LNCaP clone FGC (cell line): ENCODE measurements at regions not wholly inside any gene's neighbourhood (a gene's known extent, or its start where the extent isn't known, plus 50 kb on each side); places are given as distances from the start of the nearest gene placed in this dataset.

ENCODE experiments used
- DNase-seq: peaks from one replicate; pipeline ENCODE4 v3.0.0-alpha.2; 2011; ENCODE audit warnings: low read depth
- H3K4me3 ChIP-seq: 2 replicates; pipeline ENCODE4 v1.5.1; 2011; ENCODE audit warnings: mild to moderate bottlenecking, low read depth, low read length, control low read depth
- TF ChIP-seq, protein P1 (sequence below): IDR thresholded peaks from 2 replicates; pipeline ENCODE4 v1.5.1; 2012; ENCODE audit warnings: mild to moderate bottlenecking; ENCODE audit not compliant: control insufficient read depth, insufficient read depth; ENCODE audit errors: extremely low read depth

DNA sequence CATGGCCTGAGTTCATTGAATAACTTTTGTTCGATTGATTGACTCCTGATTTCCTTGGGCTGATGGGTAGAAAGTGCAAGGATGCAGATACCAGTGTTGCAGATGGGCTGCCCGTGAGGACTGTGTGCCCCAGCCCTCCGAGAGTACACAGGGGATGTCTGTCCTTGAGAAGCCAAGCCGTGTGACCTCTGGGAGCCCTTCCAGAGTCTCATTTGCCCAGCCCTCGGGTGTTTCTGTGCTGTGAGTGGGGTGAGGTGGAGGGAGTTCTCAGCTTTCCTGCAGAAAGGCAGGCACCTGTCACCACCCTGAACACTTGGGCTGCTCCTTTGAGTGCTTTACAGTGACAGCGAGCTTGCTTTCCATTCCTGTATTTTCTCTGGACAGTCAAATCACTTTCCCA, 96.4 kb upstream of the CACNA1E start:
- DNase-seq, result no peak
- TF ChIP-seq, protein P1, sequence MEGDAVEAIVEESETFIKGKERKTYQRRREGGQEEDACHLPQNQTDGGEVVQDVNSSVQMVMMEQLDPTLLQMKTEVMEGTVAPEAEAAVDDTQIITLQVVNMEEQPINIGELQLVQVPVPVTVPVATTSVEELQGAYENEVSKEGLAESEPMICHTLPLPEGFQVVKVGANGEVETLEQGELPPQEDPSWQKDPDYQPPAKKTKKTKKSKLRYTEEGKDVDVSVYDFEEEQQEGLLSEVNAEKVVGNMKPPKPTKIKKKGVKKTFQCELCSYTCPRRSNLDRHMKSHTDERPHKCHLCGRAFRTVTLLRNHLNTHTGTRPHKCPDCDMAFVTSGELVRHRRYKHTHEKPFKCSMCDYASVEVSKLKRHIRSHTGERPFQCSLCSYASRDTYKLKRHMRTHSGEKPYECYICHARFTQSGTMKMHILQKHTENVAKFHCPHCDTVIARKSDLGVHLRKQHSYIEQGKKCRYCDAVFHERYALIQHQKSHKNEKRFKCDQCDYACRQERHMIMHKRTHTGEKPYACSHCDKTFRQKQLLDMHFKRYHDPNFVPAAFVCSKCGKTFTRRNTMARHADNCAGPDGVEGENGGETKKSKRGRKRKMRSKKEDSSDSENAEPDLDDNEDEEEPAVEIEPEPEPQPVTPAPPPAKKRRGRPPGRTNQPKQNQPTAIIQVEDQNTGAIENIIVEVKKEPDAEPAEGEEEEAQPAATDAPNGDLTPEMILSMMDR, result no peak
- H3K4me3 ChIP-seq, result no peak overlapping the region

DNA sequence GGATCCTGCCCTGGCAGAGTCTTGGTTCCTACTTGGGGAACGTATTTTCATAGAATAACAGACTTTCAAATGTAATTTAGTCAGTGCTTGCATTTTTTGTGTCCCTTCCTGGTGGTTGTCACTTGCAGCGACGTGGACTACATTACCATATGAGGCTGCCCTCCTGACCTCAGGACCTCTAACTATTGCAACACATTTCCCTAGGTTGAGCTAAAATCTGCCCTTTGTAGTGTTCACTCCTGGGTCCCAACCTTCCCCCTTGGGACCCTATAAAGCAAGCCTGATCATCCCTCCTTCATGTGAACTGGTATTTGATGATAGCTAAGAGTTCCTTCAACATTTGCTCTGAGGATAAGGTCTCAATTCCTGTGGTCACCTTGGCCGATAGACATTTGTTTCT, 95.6 kb upstream of the CACNA1E start:
- TF ChIP-seq, protein P1, result no peak
- no peak for DNase-seq
- H3K4me3 ChIP-seq, result no peak overlapping the region

DNA sequence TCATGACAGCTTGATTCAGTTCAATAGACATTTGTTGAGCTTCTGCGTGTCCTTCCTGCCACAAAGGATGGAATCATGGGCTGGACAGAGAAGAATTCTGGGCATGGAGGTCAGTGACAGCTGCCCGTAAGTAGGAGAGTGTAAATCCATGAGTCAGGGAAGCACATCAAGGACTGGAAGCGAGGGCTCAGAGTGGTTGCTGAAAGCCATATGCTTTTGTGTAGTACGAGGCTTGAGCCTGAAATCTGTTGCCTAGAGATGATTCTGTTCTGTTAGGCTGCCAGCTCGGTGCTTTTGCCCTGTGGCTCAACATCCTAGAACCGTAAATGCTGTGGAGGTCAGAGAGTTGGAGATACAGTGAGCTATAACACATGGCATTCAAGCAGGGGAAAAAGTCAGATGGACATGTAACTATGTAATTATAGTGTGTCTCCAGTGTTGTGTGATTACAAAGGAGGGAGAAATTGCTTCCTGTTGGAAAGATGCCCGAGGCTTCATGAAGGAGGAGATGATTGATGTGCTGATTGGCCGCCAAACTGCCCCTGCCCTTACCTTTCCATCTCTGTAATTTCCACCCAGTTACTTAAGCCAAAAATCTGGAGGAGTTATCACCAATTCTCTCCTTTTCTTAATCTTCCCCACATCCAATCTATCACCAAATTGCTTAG, 92.8 kb upstream of the CACNA1E start:
- peak; percentile 30 for DNase-seq
- TF ChIP-seq, protein P1, result no peak

DNA sequence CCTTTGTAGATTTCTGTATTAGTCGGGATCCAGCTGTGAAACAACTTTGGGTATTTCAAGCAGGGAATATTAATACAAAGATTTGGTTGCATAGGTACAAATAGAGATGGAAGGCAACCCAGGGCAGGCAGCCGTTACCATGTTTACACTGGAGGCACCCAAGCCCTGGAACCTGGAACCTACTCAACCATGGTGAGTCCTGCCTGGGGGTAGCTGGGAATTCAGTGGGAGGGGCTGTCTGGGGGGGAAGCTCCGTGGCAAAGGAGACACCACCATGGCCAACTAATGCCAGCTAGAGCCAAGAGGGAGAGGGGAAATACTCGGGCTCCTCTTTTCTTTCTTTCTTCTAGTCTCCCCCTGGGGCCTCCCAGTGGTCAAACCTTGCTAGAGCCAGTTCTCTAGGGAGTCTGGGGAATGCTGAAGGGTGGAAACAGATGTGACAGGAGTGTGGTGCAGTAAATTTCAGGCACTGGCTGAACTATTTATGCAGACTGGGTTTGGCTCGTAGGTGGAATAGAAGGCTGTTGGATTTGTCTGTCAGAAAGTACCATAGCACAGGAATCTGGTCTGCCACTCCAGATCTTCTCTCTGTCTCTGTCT, 91.9 kb upstream of the CACNA1E start:
- TF ChIP-seq, protein P1, result no peak
- no peak for DNase-seq
- H3K4me3 ChIP-seq, result no peak overlapping the region

More for the DNA sequence above, 92.8 kb upstream of the CACNA1E start:
- no peak overlapping the region for H3K4me3 ChIP-seq

DNA sequence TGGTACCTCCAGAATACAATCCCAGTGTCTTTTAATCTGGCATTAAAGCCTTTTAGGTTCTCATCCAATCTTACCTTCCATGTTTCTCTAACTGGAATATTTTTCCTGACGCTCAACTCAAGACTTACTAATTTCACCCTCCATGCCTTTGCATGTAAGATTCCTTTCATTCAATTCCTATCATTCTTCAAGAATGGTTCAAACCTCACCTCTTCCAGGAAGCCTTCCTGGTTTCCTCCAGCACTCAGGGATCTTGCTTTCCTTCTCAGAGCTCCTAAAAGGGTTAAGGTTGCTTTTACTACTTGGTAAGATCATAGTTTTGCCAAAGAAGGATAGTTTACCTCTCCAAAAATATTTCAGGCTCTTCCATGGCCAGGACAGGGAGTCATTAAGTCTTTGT, 91.2 kb upstream of the CACNA1E start:
- TF ChIP-seq, protein P1, result no peak
- no peak for DNase-seq
- no peak overlapping the region for H3K4me3 ChIP-seq

DNA sequence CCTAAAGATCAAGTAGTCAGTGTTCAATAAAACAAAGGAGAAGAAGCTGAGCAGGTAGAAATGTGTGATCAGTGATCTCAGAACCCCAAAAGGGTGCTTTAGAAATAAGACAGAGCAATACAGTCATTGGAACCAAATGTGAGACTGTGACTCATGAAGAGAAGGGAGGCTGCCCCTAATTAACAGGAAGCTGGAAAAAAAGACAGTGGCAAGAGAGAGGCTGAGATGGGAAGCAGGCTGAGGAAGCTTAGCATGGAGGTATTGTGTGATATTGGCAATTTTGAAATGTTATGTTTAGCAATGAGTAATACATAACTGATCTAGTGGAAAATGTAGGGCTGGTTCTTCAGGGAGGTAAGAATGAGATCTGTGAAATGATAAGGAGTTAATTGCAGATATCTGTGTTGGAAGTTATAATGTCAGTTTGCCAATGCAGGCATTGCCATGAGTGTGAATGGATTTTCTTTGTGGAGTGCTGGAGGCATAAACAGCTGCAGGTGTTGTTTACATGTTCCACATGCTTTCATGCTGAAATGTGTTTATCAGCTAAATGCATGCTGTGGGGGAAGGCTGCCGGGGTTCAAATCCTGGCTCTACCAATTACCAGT, 90.6 kb upstream of the CACNA1E start:
- DNase-seq, result no peak
- no peak overlapping the region for H3K4me3 ChIP-seq
- TF ChIP-seq, protein P1, result no peak

DNA sequence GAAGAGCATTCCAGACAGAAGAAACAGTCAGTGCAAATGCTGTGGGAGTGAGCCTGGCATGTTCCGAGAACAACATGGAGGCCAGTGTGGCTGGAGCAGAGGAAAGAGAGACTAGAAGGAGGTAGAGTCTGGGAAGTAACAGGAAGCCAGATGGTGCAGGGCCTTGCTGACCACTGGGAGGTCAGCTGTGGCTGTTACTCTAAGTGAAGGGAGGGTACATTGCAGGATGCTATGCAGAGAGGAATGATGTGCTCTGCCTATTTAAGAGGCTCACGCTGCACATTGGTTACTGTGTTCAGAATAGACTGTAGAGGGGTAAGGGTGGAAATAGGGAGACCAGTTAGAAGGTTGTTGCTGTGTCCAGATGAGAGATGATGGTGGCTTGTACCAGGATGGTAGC, 88.6 kb upstream of the CACNA1E start:
- no peak for DNase-seq
- TF ChIP-seq, protein P1, result no peak
- H3K4me3 ChIP-seq, result no peak overlapping the region
